Endothelial cell (in vitro differentiated cells): ENCODE measurements at regions not wholly inside any gene's neighbourhood (a gene's known extent, or its start where the extent isn't known, plus 50 kb on each side); places are given as distances from the start of the nearest gene placed in this dataset.

Experiments used
- DNase-seq: peaks from one replicate; pipeline ENCODE4 v3.0.0; 2021; ENCODE audit warnings: low spot score
- H3K27ac Mint-ChIP-seq: one replicate; pipeline ENCODE4 v1.8.0; 2021; ENCODE audit warnings: mixed read lengths, inconsistent platforms; ENCODE audit not compliant: unreplicated experiment
- H3K27me3 Mint-ChIP-seq: one replicate; pipeline ENCODE4 v1.8.0; 2021; ENCODE audit warnings: mild to moderate bottlenecking, moderate library complexity, mixed read lengths, inconsistent platforms; ENCODE audit not compliant: unreplicated experiment
- H3K36me3 Mint-ChIP-seq: one replicate; pipeline ENCODE4 v1.8.0; 2021; ENCODE audit warnings: mild to moderate bottlenecking, low read depth, mixed read lengths, inconsistent platforms; ENCODE audit not compliant: unreplicated experiment
- H3K4me1 Mint-ChIP-seq: one replicate; pipeline ENCODE4 v1.8.0; 2021; ENCODE audit warnings: mild to moderate bottlenecking, mixed read lengths, inconsistent platforms; ENCODE audit not compliant: unreplicated experiment
- H3K4me3 Mint-ChIP-seq: one replicate; pipeline ENCODE4 v1.8.0; 2021; ENCODE audit warnings: mild to moderate bottlenecking, mixed read lengths, inconsistent platforms; ENCODE audit not compliant: unreplicated experiment
- H3K9me3 Mint-ChIP-seq: one replicate; pipeline ENCODE4 v1.8.0; 2021; ENCODE audit warnings: mixed read lengths, inconsistent platforms; ENCODE audit not compliant: unreplicated experiment
- TF ChIP-seq, protein P1 (sequence below): fragments of 200-600 bp; sonication (generic); IDR thresholded peaks from one replicate; pipeline ENCODE4 v1.5.0; 2021; ENCODE audit warnings: antibody characterized with exemption; ENCODE audit not compliant: unreplicated experiment

- H3K4me3 Mint-ChIP-seq, result no peak overlapping the region
- no peaks in the 10 kb centered on the region for H3K4me1 Mint-ChIP-seq
- H3K27ac Mint-ChIP-seq, result no peak overlapping the region
- no peaks in the 10 kb centered on the region for H3K9me3 Mint-ChIP-seq
- no peak for DNase-seq
- no peaks in the 10 kb centered on the region for H3K36me3 Mint-ChIP-seq
- TF ChIP-seq, protein P1, sequence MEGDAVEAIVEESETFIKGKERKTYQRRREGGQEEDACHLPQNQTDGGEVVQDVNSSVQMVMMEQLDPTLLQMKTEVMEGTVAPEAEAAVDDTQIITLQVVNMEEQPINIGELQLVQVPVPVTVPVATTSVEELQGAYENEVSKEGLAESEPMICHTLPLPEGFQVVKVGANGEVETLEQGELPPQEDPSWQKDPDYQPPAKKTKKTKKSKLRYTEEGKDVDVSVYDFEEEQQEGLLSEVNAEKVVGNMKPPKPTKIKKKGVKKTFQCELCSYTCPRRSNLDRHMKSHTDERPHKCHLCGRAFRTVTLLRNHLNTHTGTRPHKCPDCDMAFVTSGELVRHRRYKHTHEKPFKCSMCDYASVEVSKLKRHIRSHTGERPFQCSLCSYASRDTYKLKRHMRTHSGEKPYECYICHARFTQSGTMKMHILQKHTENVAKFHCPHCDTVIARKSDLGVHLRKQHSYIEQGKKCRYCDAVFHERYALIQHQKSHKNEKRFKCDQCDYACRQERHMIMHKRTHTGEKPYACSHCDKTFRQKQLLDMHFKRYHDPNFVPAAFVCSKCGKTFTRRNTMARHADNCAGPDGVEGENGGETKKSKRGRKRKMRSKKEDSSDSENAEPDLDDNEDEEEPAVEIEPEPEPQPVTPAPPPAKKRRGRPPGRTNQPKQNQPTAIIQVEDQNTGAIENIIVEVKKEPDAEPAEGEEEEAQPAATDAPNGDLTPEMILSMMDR, result no peak
- peaks cover 1% of the 10 kb centered on the region for H3K27me3 Mint-ChIP-seq
Measured at GRCh38 chr10:62540389-62540788, 166.2 kb downstream of the ZNF365 start.

DNA sequence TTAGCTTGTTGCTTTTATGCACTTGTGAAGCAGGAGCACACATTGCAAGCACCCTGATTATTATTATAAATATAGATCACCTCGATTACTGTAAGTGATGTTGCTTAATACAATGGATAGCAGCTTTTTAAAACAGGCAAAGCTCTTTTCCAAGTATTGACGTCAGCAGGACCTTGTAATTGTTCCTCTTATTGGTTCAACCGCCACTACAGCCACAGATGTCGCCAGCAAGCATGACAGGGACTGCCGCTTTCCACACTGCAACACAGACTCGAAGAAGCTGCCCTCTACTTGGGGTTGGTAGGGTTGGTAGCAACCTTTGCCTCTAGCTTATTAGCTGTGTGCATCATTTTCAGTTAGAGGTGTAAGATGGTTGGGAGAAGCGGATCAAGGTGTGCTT lies 167.6 kb downstream of the ZNF365 start:
- Mint-ChIP-seq H3K4me1 (no peaks in the 10 kb centered on the region), H3K36me3 (no peaks in the 10 kb centered on the region), H3K27me3 (peaks cover 1% of the 10 kb centered on the region), H3K27ac (no peak overlapping the region), H3K4me3 (no peak overlapping the region), H3K9me3 (no peaks in the 10 kb centered on the region)
- TF ChIP-seq, protein P1, result no peak
- no peak for DNase-seq

- TF ChIP-seq, protein P1, result no peak
- no peak for DNase-seq
- Mint-ChIP-seq H3K4me3 (no peak overlapping the region), H3K4me1 (no peaks in the 10 kb centered on the region), H3K27me3 (peaks cover 3% of the 10 kb centered on the region), H3K36me3 (no peaks in the 10 kb centered on the region), H3K9me3 (no peaks in the 10 kb centered on the region), H3K27ac (no peak overlapping the region)
Measured at GRCh38 chr10:62543571-62544355, 169.6 kb downstream of the ZNF365 start.

GRCh38 chr10:62545160-62546066 lies 171.2 kb downstream of the ZNF365 start:
- H3K27me3 Mint-ChIP-seq, result peaks cover 1% of the 10 kb centered on the region

More at GRCh38 chr10:62545160-62546066, 171.2 kb downstream of the ZNF365 start:
- Mint-ChIP-seq H3K4me1 (no peaks in the 10 kb centered on the region), H3K4me3 (no peak overlapping the region), H3K9me3 (no peaks in the 10 kb centered on the region), H3K36me3 (no peaks in the 10 kb centered on the region), H3K27ac (no peak overlapping the region)
- DNase-seq, result no peak
- TF ChIP-seq, protein P1, result no peak
